ENCODE measurements at regions not wholly inside any gene's neighbourhood (a gene's known extent, or its start where the extent isn't known, plus 50 kb on each side); places are given as distances from the start of the nearest gene placed in this dataset.
"Not testable (repeated sequence)": the region's sequence is repeated elsewhere in the genome, so short reads cannot be mapped to it uniquely, and the experiment has no call there.

GRCh38 chr4:118504927-118505326, 152.1 kb upstream of the PRSS12 start:
- DNase-seq, result not testable (repeated sequence)

DNA sequence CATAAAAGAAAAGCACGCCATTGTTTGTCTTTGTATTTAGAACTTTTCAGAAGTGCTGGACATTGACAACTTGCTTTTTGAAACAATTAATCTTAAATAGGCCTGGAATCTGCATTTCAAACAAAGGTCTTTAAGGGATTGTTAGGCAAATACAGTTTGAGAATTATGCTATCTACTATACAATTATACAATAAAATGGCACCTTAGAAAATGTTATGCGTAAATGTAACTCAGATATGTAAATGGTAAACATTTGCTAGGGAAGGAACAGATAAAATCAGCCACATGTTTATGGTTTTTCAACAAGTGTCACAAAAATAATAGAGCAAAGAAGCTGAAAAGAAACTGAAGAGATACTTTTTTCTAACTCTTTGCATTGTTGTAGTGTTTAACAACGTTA, 152.7 kb upstream of the PRSS12 start:
- not testable (repeated sequence) for DNase-seq

DNA sequence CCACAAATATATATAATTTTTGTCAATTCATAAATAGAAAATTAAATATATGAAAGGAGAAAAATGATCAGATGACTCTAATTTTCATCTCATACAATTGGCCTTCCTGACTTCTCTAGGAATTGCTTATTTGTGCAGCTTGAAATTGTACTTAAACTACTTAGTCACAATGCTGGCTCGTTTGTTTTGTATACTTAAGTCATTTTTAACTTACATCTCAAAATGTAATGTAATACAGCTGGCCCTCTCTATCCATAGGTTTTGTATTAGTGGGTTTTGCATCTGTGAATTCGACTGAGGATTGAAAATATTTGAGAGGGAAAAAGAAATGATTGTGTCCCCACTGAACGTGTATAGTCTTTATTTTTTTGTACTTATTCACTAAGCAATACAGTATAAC, 160.1 kb upstream of the PRSS12 start:
- DNase-seq, result not testable (repeated sequence)

DNA sequence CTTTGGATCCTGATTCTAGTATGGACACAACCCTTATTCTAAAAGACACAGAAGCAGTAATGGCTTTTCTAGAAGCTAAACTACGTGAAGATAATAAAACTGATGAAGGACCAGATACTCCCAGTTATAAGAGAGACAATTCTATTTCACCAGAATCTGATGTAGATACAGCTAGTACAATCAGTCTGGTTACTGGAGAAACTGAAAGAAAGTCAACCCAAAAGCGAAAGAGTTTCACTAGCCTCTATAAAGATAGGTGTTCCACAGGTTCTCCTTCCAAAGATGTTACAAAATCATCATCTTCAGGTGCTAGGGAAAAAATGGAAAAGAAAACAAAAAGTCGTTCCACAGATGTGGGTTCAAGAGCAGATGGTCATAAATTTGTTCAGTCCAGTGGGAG, 161.5 kb upstream of the PRSS12 start:
- DNase-seq, result not testable (repeated sequence)

DNA sequence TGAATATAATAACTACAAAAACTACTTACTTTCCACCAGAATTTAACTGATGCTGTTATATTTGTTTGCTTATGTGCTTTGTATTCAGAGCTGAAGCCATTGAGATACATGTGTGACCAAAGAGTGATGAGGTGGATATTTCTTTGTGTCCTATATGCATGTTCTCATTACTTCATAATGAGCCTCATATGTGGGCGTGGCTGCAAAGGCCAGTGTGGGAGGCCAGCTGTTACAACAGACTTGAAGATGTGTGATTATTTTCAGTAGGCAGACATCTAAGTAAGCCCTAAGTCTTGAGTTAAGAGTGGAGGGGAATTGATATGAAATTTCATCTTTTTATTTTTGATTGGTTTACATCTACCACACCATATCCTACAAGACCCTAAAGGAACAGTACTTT, 163.3 kb upstream of the PRSS12 start:
- DNase-seq, result not testable (repeated sequence)

- not testable (repeated sequence) for DNase-seq
Observed at GRCh38 chr4:118530107-118530506, 155.1 kb upstream of the METTL14 start.

DNA sequence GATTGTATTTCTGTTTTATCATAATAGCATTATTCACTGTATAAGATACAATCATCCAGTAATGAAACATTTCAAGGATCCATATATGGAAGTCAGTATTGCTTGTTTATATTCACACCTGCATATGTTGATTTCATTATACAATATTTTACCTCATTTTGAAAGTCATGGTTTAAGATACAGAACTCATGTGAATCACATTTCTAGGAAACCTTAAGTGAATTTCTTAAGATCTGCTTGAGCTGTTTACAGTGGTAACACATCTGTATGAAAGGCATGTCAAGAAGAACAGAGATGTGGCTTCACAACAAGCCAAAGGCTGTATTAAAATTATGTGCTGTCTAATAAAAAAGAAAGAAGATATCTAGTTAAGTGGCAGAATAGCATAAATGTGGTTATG, 153.2 kb upstream of the METTL14 start:
- DNase-seq, result not testable (repeated sequence)

- DNase-seq, result not testable (repeated sequence)
Observed at GRCh38 chr4:118535788-118536187, 149.4 kb upstream of the METTL14 start.

DNA sequence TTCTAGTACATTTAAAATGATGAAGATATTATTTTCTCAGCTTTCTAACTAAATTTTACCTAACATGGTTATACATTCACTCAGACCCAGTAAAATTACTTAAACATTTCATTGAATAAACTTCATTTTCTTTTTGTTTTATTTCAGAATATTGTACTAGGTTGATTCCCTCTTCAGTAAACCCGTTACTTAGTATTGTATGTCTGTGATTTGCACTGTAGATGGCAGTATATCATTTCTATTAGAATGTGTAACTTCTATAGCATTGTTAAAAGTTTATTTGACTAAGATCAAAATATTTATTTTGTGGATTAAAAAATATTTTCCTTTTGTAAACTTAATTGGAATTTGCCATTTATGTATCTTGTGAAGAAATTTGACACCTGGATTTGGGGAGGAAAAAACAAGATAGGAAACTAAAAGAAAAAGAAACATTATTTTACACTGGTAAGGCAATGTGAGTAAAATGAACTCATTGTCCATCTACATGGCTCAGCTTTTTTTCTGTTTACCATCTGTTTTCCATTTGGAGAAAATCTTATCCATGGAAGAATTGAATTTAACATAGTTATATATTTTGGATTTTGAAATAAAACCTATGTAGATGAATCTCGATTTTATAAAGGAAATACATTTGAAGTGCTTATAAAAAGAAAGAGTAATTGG, 145.6 kb upstream of the METTL14 start:
- DNase-seq, result not testable (repeated sequence)

DNA sequence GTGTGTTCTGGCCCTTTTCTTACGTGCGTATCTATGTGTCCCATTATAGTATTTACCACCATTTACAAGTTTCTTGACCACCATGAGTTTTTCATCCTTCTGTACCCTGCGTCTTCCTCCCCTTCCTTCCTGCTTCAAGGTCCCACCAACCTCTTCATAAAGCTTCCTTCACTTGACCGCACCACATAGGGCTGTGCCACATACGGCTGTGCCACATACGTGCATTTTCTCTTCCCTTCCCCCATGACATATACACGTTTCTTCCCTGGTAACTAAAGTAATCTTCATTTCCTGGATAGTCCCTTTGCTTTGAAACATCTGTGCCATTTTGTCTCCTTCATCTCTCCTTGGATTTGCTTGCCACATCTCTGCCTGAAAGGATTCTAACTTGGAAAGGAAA, 128.6 kb upstream of the METTL14 start:
- DNase-seq, result not testable (repeated sequence)

GRCh38 chr4:118557298-118557851, 127.8 kb upstream of the METTL14 start:
- peak; percentile 4 for DNase-seq

GRCh38 chr4:118558188-118558587, 127.0 kb upstream of the METTL14 start:
- not testable (repeated sequence) for DNase-seq

GRCh38 chr4:118561559-118561958, 123.6 kb upstream of the METTL14 start:
- DNase-seq, result not testable (repeated sequence)

GRCh38 chr4:118566003-118566513, 119.1 kb upstream of the METTL14 start:
- not testable (repeated sequence) for DNase-seq

DNA sequence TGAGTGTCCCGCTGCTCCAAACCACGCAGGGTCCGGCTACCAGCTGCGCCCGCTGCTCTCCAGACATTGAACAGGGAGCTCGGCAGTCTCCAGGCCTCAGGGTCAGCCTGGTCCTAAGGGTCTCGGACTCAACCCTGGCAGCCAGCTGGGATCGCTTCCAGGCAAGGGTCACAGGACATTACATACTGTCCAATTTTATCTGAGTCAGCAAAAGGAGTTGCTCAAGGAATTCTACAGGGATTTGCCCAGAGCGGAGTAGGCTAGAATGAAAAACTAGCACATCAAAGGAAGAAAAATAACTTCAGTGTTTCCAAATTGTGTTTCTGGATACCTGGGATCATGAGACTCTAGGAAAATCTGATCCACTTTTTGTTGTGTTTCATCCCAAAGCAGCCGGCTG, 112.2 kb upstream of the METTL14 start:
- not testable (repeated sequence) for DNase-seq

DNA sequence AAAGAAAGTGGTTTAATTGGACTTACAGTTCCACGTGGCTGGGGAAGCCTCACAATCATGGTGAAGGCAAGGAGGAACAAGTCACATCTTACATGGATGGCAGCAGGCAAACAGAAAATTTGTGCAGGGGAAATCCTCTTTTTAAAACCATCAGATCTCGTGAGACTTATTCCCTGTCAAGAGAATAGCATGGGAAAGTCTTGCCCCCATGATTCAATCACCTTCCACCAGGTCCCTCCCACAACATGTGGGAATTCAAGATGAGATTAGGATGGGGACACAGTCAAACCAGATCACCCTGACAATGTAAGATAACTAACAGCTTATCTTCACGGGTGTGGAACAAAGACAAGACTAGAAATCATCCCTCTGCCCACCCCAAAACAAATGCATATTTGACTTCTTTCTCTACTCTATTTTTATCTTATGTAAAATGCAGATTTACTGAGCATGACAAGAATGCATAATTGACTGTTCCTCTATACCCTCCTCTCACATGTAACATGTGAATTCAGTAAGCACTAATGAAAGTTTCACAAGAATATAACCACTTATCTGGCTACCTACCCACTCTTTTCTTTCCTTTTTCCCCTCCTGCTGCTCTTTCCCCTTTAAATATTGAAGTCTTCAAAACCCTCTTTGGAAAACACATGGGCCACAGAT, 110.8 kb upstream of the METTL14 start:
- not testable (repeated sequence) for DNase-seq

- DNase-seq, result not testable (repeated sequence)
Observed at GRCh38 chr4:118575057-118575456, 110.1 kb upstream of the METTL14 start.

- not testable (repeated sequence) for DNase-seq
Observed at GRCh38 chr4:118575726-118576125, 109.5 kb upstream of the METTL14 start.

GRCh38 chr4:118576709-118577219, 108.4 kb upstream of the METTL14 start:
- DNase-seq, result not testable (repeated sequence)

- no peak for DNase-seq
Observed at GRCh38 chr4:118585015-118585414, 100.2 kb upstream of the METTL14 start.

DNA sequence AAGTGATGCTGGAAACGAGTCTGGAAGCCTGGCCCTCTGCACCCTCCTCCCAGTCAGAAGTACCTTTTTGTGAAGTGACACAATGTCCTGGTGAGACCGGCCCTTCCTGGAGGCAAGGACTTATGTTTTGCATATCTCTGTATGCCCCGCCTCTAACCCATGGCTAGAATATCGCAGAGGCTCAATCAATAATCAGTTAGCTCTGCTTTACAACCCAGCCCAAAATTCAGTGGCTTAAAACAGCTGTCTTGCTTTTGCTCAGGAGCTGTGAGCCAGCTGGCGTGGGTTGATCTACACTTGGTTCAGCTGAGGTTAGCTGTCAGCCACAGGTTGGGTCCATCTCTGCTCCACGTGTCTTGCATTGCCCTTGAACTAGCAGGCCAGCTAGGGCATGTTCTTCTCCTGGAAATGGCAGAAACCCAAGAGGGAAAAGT, 98.8 kb upstream of the METTL14 start:
- no peak for DNase-seq

DNA sequence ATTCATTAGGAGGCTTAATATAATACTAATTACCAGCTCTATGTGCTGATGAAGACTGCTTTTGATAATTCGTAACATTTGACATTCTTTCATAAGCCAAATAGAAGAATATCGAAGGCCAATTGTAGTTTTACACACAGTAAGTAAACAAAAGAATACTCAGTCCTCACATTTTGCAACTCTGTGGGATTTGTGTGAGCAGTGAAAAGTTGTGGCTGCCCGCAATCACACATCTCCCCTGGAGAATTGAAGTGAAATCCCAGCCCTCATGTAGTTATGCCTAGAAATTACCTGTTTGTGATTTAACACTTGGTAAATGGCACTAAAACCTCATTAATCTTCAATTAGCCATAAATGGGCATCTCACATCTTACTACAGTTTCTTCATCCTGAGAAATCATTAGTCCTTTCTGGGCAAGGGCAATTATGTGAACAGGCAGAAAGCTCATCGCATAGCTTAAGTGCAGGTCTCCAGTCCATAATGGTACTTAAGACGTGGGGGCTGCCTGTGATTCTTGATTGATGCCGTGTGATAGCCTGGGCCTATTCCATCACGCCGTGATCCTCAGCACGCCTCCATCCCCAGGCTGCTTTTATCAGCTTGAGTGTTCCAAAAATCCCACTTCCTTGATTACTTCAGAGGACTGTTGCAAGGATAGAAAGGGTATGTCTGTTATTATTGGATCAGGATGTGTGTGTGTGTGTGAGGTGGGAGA, 97.9 kb upstream of the METTL14 start:
- DNase-seq, result no peak

DNA sequence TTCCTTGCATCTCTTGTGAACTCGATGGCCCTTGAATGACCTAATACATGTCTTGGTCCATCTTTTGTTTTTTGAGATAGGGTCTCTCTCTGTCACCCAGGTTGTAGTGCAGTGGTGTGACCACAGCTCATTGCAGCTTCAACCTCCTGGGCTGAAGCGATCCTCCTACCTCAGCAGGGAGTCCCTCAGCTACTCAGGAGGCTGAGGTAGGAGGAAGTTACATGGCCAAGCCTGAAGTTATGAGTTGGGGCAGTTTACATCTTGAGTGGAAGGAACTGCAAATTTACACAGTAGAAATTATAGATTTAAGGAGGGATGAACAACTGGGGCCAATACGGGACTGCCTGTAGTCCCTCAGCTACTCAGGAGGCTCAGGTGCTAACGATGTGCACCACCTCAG, 97.2 kb upstream of the METTL14 start:
- no peak for DNase-seq
